ENCODE measurements at regions not wholly inside any gene's neighbourhood (a gene's known extent, or its start where the extent isn't known, plus 50 kb on each side); places are given as distances from the start of the nearest gene placed in this dataset.
A peak's percentile ranks its signal among the peaks of the same experiment; 100 is the strongest.

GRCh38 chr14:24734917-24735500, 101.0 kb upstream of the GZMB start:
- Histone ChIP-seq H3K4me2 (no peak overlapping the region), H4K20me1 (ENCODE audit: insufficient read depth) (no peaks in the 10 kb centered on the region), H3K9me3 (ENCODE audit: insufficient read depth, low read depth) (no peaks in the 10 kb centered on the region), H3K27ac (no peak overlapping the region), H3K4me1 (replicated peaks; ENCODE audit: insufficient read depth) (no peaks in the 10 kb centered on the region), H3F3A (ENCODE audit: insufficient read depth, low read depth) (no peaks in the 10 kb centered on the region), H2AFZ (no peak overlapping the region), H3K4me3 (no peak overlapping the region), H3K9me2 (ENCODE audit: insufficient read depth) (no peaks in the 10 kb centered on the region), H3K36me3 (ENCODE audit: low read depth) (no peaks in the 10 kb centered on the region), H3K27me3 (ENCODE audit: insufficient read depth, low read depth) (no peaks in the 10 kb centered on the region), H3K79me2 (ENCODE audit: low read depth) (no peaks in the 10 kb centered on the region)
- DNase-seq = peak; percentile 8 to 40
- ChIA-PET POLR2A (ENCODE audit: unreplicated experiment) (no interaction called here), CTCF (no interaction called here)
- intact Hi-C loops (cut with micrococcal nuclease; ENCODE audit: unreplicated experiment) = loop anchor here (1.0 to 10.0 kb wide), 3 partner anchors 420 to 665 kb away; no protein-coding TSS in a partner anchor
- no TSS peak for BruUV-seq (replicated peaks)
- TF ChIP-seq EZH2 (IDR thresholded peaks at IDR 0.05; ENCODE audit: low read depth) (no peak), CTCF (conservative IDR thresholded peaks at IDR 0.05) (peak; percentile 68)

- Histone ChIP-seq H3K4me1 (replicated peaks; ENCODE audit: insufficient read depth) (no peaks in the 10 kb centered on the region), H3K27me3 (ENCODE audit: insufficient read depth, low read depth) (no peaks in the 10 kb centered on the region), H3K4me2 (no peak overlapping the region), H3K9me2 (ENCODE audit: insufficient read depth) (no peaks in the 10 kb centered on the region), H3K4me3 (no peak overlapping the region), H2AFZ (no peak overlapping the region), H3K9me3 (ENCODE audit: insufficient read depth, low read depth) (no peaks in the 10 kb centered on the region), H3K79me2 (ENCODE audit: low read depth) (no peaks in the 10 kb centered on the region), H3K27ac (no peak overlapping the region), H3K36me3 (ENCODE audit: low read depth) (no peaks in the 10 kb centered on the region), H3F3A (ENCODE audit: insufficient read depth, low read depth) (no peaks in the 10 kb centered on the region), H4K20me1 (ENCODE audit: insufficient read depth) (no peaks in the 10 kb centered on the region)
- TF ChIP-seq EZH2 (IDR thresholded peaks at IDR 0.05; ENCODE audit: low read depth) (no peak), CTCF (conservative IDR thresholded peaks at IDR 0.05) (no peak)
- DNase-seq = no peak
- ChIA-PET POLR2A (ENCODE audit: unreplicated experiment) (no interaction called here), CTCF (no interaction called here)
- BruUV-seq (replicated peaks) = no TSS peak
- intact Hi-C loops (cut with micrococcal nuclease; ENCODE audit: unreplicated experiment) = no loop called here
Measured at GRCh38 chr14:24726480-24726879, 92.5 kb upstream of the GZMB start.

- Histone ChIP-seq H3K4me2 (no peak overlapping the region), H3K27me3 (ENCODE audit: insufficient read depth, low read depth) (no peaks in the 10 kb centered on the region), H3K9me3 (ENCODE audit: insufficient read depth, low read depth) (no peaks in the 10 kb centered on the region), H3F3A (ENCODE audit: insufficient read depth, low read depth) (no peaks in the 10 kb centered on the region), H3K36me3 (ENCODE audit: low read depth) (no peaks in the 10 kb centered on the region), H3K4me3 (no peak overlapping the region), H3K4me1 (replicated peaks; ENCODE audit: insufficient read depth) (no peaks in the 10 kb centered on the region), H3K79me2 (ENCODE audit: low read depth) (no peaks in the 10 kb centered on the region), H3K9me2 (ENCODE audit: insufficient read depth) (no peaks in the 10 kb centered on the region), H3K27ac (no peak overlapping the region), H2AFZ (no peak overlapping the region), H4K20me1 (ENCODE audit: insufficient read depth) (no peaks in the 10 kb centered on the region)
- no peak for DNase-seq
- CTCF ChIA-PET = no interaction called here
- no TSS peak for BruUV-seq (replicated peaks)
- POLR2A ChIA-PET (ENCODE audit: unreplicated experiment) = no interaction called here
- intact Hi-C loops (cut with micrococcal nuclease; ENCODE audit: unreplicated experiment) = no loop called here
- TF ChIP-seq EZH2 (IDR thresholded peaks at IDR 0.05; ENCODE audit: low read depth) = no peak
- TF ChIP-seq CTCF (conservative IDR thresholded peaks at IDR 0.05) = no peak
Measured at GRCh38 chr14:24725311-24725710, 91.3 kb upstream of the GZMB start.
